Mesothelial cell of epicardium (in vitro differentiated cells): ENCODE measurements at regions not wholly inside any gene's neighbourhood (a gene's known extent, or its start where the extent isn't known, plus 50 kb on each side); places are given as distances from the start of the nearest gene placed in this dataset.

Experiments
- DNase-seq, 2 experiments: peaks; one replicate each; pipeline ENCODE4 v3.0.0; 2021; ENCODE audit warnings: low spot score in 2 of 2; ENCODE audit not compliant: unreplicated experiment in 2 of 2
- H3K27ac Mint-ChIP-seq: 2 replicates; pipeline ENCODE4 v1.8.0; 2021; ENCODE audit warnings: mixed read lengths
- H3K27me3 Mint-ChIP-seq: 2 replicates; pipeline ENCODE4 v1.8.0; 2021; ENCODE audit warnings: low read depth, mixed read lengths
- H3K36me3 Mint-ChIP-seq: 2 replicates; pipeline ENCODE4 v1.8.0; 2021; ENCODE audit warnings: mixed read lengths
- H3K4me1 Mint-ChIP-seq: 2 replicates; pipeline ENCODE4 v1.8.0; 2021; ENCODE audit warnings: mixed read lengths
- H3K4me3 Mint-ChIP-seq: 2 replicates; pipeline ENCODE4 v1.8.0; 2021; ENCODE audit warnings: mild to moderate bottlenecking, moderate library complexity, mixed read lengths
- H3K9me3 Mint-ChIP-seq: 2 replicates; pipeline ENCODE4 v1.8.0; 2021; ENCODE audit warnings: mixed read lengths
- TF ChIP-seq, protein P1 (sequence below): fragments of 200-600 bp; sonication (generic); IDR thresholded peaks from one replicate; pipeline ENCODE4 v1.5.0; 2021; ENCODE audit warnings: antibody characterized with exemption; ENCODE audit not compliant: unreplicated experiment

DNA sequence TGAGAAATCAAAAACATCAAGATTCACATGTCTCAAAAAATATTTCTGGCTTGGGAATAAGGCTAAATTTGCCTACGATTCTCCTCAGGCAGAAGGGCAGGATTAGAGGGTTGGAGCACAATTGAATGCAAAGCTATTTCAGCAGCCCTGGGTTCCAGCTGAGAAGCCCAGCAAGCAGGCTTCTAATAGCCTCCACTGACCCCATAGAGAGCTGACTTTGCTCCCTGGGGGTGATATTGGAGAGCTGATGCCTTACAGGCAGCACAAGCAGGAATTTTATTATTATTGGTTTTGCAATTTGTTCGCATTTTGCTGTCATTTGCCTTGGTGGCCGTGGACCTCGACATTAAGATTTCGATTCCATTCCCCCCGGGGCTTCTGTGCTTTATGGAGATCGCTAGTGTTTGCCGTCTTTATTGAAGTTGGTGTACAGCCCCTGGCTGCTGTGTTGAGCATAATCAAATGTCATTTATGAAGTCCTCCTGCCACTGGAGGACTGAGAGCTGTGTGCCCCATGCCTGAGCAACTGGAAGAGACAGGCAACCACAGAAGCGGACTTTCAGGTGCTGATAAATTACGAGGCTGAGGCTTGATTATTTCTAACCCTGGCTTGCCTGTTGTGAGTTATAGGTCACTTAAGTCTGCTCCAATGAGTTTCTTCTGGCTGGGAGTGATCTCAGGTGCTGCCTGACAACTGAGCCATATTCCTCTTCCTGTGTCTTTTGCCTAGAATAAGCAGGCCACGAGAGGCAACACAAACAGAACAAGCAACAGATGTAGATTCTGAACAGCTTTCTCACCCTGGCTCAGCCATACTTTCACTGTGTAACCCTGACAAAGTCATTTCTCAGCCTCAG is 518.4 kb upstream of the CAMK1G start:
- H3K4me3 Mint-ChIP-seq, result no peak overlapping the region
- H3K9me3 Mint-ChIP-seq, result no peaks in the 10 kb centered on the region
- no peak overlapping the region for H3K27ac Mint-ChIP-seq
- no peaks in the 10 kb centered on the region for H3K27me3 Mint-ChIP-seq
- DNase-seq, result no peak
- no peaks in the 10 kb centered on the region for H3K36me3 Mint-ChIP-seq
- peaks cover 15% of the 10 kb centered on the region for H3K4me1 Mint-ChIP-seq
- TF ChIP-seq, protein P1, sequence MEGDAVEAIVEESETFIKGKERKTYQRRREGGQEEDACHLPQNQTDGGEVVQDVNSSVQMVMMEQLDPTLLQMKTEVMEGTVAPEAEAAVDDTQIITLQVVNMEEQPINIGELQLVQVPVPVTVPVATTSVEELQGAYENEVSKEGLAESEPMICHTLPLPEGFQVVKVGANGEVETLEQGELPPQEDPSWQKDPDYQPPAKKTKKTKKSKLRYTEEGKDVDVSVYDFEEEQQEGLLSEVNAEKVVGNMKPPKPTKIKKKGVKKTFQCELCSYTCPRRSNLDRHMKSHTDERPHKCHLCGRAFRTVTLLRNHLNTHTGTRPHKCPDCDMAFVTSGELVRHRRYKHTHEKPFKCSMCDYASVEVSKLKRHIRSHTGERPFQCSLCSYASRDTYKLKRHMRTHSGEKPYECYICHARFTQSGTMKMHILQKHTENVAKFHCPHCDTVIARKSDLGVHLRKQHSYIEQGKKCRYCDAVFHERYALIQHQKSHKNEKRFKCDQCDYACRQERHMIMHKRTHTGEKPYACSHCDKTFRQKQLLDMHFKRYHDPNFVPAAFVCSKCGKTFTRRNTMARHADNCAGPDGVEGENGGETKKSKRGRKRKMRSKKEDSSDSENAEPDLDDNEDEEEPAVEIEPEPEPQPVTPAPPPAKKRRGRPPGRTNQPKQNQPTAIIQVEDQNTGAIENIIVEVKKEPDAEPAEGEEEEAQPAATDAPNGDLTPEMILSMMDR, result no peak

DNA sequence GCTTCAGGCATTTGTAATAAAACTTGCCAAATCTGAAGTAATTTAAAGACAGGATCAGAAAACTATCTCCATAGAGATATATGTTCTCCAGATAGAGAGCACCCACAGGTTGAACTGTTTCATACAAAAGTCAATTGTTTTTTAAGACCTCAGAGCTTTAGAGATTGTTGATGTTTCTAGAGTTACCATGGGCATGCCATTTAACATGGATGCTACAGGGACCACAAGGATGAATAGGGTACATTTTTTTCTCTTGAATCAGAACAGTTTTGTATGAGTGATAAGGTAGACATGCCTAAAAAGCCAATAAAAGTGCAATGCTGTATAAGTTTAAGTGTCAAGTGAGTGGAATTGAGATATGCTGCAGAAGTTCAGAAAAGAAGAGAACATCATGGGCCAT is 511.0 kb upstream of the CAMK1G start:
- Mint-ChIP-seq H3K9me3 (peaks cover 3% of the 10 kb centered on the region), H3K27me3 (no peaks in the 10 kb centered on the region), H3K36me3 (no peaks in the 10 kb centered on the region), H3K27ac (no peak overlapping the region), H3K4me1 (no peaks in the 10 kb centered on the region), H3K4me3 (no peak overlapping the region)
- DNase-seq, result no peak
- TF ChIP-seq, protein P1, result no peak

DNA sequence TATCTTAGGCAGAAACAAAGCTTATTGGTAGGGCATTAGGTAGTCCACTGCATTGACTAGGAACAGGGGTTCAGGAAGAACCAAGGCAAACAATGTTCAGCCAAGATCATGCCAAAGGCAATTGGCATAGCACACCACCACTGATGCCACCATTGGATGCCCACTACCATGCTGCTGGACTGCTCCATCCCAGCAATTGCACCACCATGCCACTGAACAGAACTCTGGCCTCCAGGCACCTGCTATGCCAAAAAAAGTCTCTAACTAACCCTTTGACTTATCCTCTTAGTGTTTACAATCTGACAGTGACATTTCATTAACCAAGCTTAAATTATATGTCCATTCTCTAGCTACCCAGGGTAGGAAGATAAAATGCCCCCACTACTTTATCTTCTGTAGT is 509.6 kb upstream of the CAMK1G start:
- no peaks in the 10 kb centered on the region for H3K4me1 Mint-ChIP-seq
- H3K27me3 Mint-ChIP-seq, result no peaks in the 10 kb centered on the region
- H3K36me3 Mint-ChIP-seq, result no peaks in the 10 kb centered on the region
- no peak overlapping the region for H3K27ac Mint-ChIP-seq
- H3K9me3 Mint-ChIP-seq, result peaks cover 3% of the 10 kb centered on the region
- H3K4me3 Mint-ChIP-seq, result no peak overlapping the region
- TF ChIP-seq, protein P1, result no peak
- DNase-seq, result no peak

DNA sequence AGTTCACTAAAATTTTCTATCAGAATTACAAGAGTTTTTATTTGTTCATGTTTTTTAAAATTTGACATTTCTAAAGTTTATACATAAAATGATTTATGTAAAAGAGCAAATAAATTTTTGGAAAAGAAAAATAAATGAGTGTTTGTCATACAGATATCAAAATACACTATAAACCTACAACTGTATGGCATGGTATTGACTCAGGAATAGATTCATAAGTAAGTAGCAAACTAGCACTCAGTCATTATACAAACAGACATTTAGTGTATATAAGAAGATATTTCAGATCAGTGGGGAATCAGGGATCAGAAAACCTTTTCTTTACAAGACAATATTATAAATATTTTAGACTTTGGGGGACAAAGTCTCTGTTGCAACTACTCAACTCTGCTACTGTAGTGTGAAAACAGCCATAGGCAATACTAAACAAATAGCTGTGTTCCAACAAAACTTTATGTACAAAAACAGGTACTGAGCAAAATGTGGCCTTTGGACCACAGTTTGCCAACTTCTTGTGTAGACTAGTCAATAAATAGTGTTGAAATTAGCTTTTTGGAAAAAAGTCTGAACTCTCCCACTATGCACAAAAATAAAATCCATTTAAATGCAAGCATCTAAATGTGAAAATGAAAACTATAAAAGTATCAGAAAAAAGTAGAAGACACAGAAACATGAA is 508.8 kb upstream of the CAMK1G start:
- Mint-ChIP-seq H3K4me3 (no peak overlapping the region), H3K4me1 (no peaks in the 10 kb centered on the region), H3K27ac (no peak overlapping the region), H3K9me3 (peaks cover 3% of the 10 kb centered on the region), H3K36me3 (no peaks in the 10 kb centered on the region), H3K27me3 (no peaks in the 10 kb centered on the region)
- no peak for DNase-seq
- TF ChIP-seq, protein P1, result no peak

DNA sequence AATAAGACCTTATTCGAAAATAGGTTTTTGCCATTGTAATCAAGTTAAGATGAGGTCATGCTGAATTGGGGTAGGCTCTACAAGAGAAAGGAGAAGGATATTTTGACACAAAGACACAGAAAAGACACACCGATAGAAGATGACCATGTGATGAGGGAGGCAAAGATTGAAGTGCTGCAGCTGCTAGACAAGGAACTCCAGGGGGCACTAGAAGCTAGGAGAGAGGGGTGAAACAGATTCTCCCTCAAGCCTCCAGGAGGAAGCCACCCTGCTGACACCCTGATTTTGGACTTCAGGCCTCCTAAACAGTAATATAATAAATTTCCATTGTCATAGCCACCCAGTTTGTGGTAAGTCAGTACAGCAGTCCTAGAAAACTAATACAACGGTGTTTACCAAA is 506.8 kb upstream of the CAMK1G start:
- H3K9me3 Mint-ChIP-seq, result peaks cover 3% of the 10 kb centered on the region
- H3K27me3 Mint-ChIP-seq, result no peaks in the 10 kb centered on the region
- no peak overlapping the region for H3K27ac Mint-ChIP-seq
- H3K4me1 Mint-ChIP-seq, result peaks cover 14% of the 10 kb centered on the region
- H3K4me3 Mint-ChIP-seq, result no peak overlapping the region
- no peak for DNase-seq
- no peaks in the 10 kb centered on the region for H3K36me3 Mint-ChIP-seq
- TF ChIP-seq, protein P1, result no peak
